Stimulated activated CD4-positive, alpha-beta T cell treated with anti-CD3 and anti-CD28 coated beads, TNF-alpha, amount 100 ng/mL, for 48 hours (primary cell): ENCODE measurements at regions not wholly inside any gene's neighbourhood (a gene's known extent, or its start where the extent isn't known, plus 50 kb on each side); places are given as distances from the start of the nearest gene placed in this dataset.

Experiments used
- DNase-seq, 3 donors: peaks; one replicate each; pipeline ENCODE4 v3.0.0-alpha.2; 2020; ENCODE audit warnings: low read depth in 3 of 3

GRCh38 chr5:17761326-17761725 lies 127.1 kb downstream of the TAF11L14 start:
- DNase-seq: no peak

GRCh38 chr5:17763301-17763700 lies 129.0 kb downstream of the TAF11L14 start:
- no peak for DNase-seq

GRCh38 chr5:17766031-17766430 lies 131.8 kb downstream of the TAF11L14 start:
- no peak for DNase-seq

GRCh38 chr5:17769277-17769676 lies 135.0 kb downstream of the TAF11L14 start:
- DNase-seq: no peak

GRCh38 chr5:17772232-17772631 lies 138.0 kb downstream of the TAF11L14 start:
- no peak for DNase-seq

GRCh38 chr5:17785774-17786173 lies 151.5 kb downstream of the TAF11L14 start:
- DNase-seq: no peak

GRCh38 chr5:17788351-17788750 lies 154.1 kb downstream of the TAF11L14 start:
- no peak for DNase-seq

- no peak for DNase-seq
Observed at GRCh38 chr5:17794201-17794600, 159.9 kb downstream of the TAF11L14 start.

- DNase-seq: no peak
Observed at GRCh38 chr5:17794815-17795214, 160.6 kb downstream of the TAF11L14 start.

GRCh38 chr5:17796142-17796541 lies 161.9 kb downstream of the TAF11L14 start:
- no peak for DNase-seq

GRCh38 chr5:17796757-17797396 lies 162.6 kb downstream of the TAF11L14 start:
- DNase-seq: no peak

GRCh38 chr5:17799521-17799920 lies 165.3 kb downstream of the TAF11L14 start:
- no peak for DNase-seq

GRCh38 chr5:17801595-17801994 lies 167.3 kb downstream of the TAF11L14 start:
- no peak for DNase-seq

GRCh38 chr5:17802256-17802655 lies 168.0 kb downstream of the TAF11L14 start:
- DNase-seq: no peak

- DNase-seq: no peak
Observed at GRCh38 chr5:17803971-17804370, 169.7 kb downstream of the TAF11L14 start.

- DNase-seq: no peak
Observed at GRCh38 chr5:17805227-17805825, 171.1 kb downstream of the TAF11L14 start.

- no peak for DNase-seq
Observed at GRCh38 chr5:17806818-17807468, 172.7 kb downstream of the TAF11L14 start.

GRCh38 chr5:17808566-17808965 lies 174.3 kb downstream of the TAF11L14 start:
- no peak for DNase-seq

- DNase-seq: no peak
Observed at GRCh38 chr5:17810734-17811133, 176.5 kb downstream of the TAF11L14 start.

- no peak for DNase-seq
Observed at GRCh38 chr5:17813214-17813613, 179.0 kb downstream of the TAF11L14 start.

GRCh38 chr5:17816505-17816904 lies 182.2 kb downstream of the TAF11L14 start:
- DNase-seq: no peak

- DNase-seq: no peak
Observed at GRCh38 chr5:17816944-17817343, 182.7 kb downstream of the TAF11L14 start.

GRCh38 chr5:17817990-17818389 lies 183.7 kb downstream of the TAF11L14 start:
- no peak for DNase-seq
